Ovary (tissue), 7 donors: ENCODE measurements at regions not wholly inside any gene's neighbourhood (a gene's known extent, or its start where the extent isn't known, plus 50 kb on each side); places are given as distances from the start of the nearest gene placed in this dataset.

ENCODE experiments used
- DNase-seq, 5 donors: peaks; one replicate each; pipeline ENCODE4 v3.0.0-alpha.2; 2019 to 2020
- H3K27ac ChIP-seq, 2 donors: fragments of 200-600 bp; one replicate each; pipeline versions ENCODE4 v1.5.1 to v1.8.0; 2019 to 2022
- H3K27me3 ChIP-seq: fragments of 200-600 bp; one replicate; pipeline ENCODE4 v1.8.0; 2022
- H3K36me3 ChIP-seq: fragments of 200-600 bp; sonication (generic); one replicate; pipeline ENCODE4 v1.5.1; 2019
- H3K4me1 ChIP-seq: one replicate; pipeline ENCODE4 v1.8.1; 2013; ENCODE audit warnings: mild to moderate bottlenecking, moderate library complexity; ENCODE audit not compliant: insufficient read depth
- H3K4me3 ChIP-seq: fragments of 200-600 bp; sonication (generic); one replicate; pipeline ENCODE4 v1.5.1; 2017
- H3K9me3 ChIP-seq, 2 donors: fragments of 200-600 bp in 1 of 2; sonication (generic) in 1 of 2; one replicate each; pipeline versions ENCODE4 v1.5.1 to v1.8.1; 2013 to 2019; ENCODE audit warnings: mild to moderate bottlenecking in 1 of 2, moderate library complexity in 1 of 2
- CTCF ChIP-seq, 3 donors: fragments of 450-650 bp in 2 of 3; fragments of 200-600 bp in 1 of 3; IDR thresholded peaks; one replicate each; pipeline versions ENCODE4 v1.5.1 to v1.8.0; 2016 to 2022; ENCODE audit warnings: antibody characterized with exemption in 3 of 3, mild to moderate bottlenecking in 1 of 3
- EP300 ChIP-seq: sonication (generic); formaldehyde crosslinking; IDR thresholded peaks from one replicate; pipeline ENCODE4 v1.6.1; 2017; ENCODE audit warnings: antibody characterized with exemption
- POLR2A ChIP-seq: fragments of 450-650 bp; IDR thresholded peaks from one replicate; pipeline ENCODE4 v1.6.1; 2017; ENCODE audit warnings: antibody characterized with exemption, mild to moderate bottlenecking, moderate library complexity
- WGBS, 3 donors: extraction: QIAGEN DNeasy Blood & Tissue Kit in 1 of 3; methylation state at CpG; one replicate each; pipeline versions ENCODE4 v1.1.5 to v1.1.7; 2013 to 2017; 5-methylcytosine and 5-hydroxymethylcytosine counted together
- intact Hi-C, 4 donors: fragments of 100-400 bp; cut with DNase I; formaldehyde crosslinking; loops; one replicate each; pipeline versions ENCODE4 v1.11.0 to v1.15.1; 2022 to 2023
- donor health status: DM: no; HTN: no; CAD: no; lungs with moderate emphysema.
- donor health status: DM: no; HTN: no; CAD: no.
- donor health status: Bipolar disorder and iron deficiency.
- donor health status: DM: no; HTN: no; CAD: no.
- donor health status: DM: yes; HTN: yes; CAD: no.

GRCh38 chr2:234399451-234400246, 97.2 kb downstream of the ARL4C start:
- H3K4me1 ChIP-seq = no peaks in the 10 kb centered on the region
- no peaks in the 10 kb centered on the region for H3K27me3 ChIP-seq
- DNase-seq = no peak
- no peaks in the 10 kb centered on the region for H3K9me3 ChIP-seq
- 83 to 84% (median 84%) methylated on average over 11 of the region's 11 CpGs for WGBS, 3 donors
- no peak overlapping the region for H3K27ac ChIP-seq
- TF ChIP-seq POLR2A (no peak), CTCF (IDR thresholded peaks at IDR 0.05) (no peak), EP300 (no peak)
- H3K4me3 ChIP-seq = no peak overlapping the region
- H3K36me3 ChIP-seq = no peaks in the 10 kb centered on the region
- intact Hi-C loops = no loop called here

- intact Hi-C loops = no loop called here
- Histone ChIP-seq H3K27ac (no peak overlapping the region), H3K36me3 (no peaks in the 10 kb centered on the region), H3K4me1 (no peaks in the 10 kb centered on the region), H3K27me3 (no peaks in the 10 kb centered on the region), H3K4me3 (no peak overlapping the region), H3K9me3 (no peaks in the 10 kb centered on the region)
- no peak for DNase-seq
- WGBS, 3 donors = 66 to 78% (median 71%) methylated on average over 3 of the region's 3 CpGs
- no peak for TF ChIP-seq EP300
- no peak for TF ChIP-seq CTCF (IDR thresholded peaks at IDR 0.05)
- TF ChIP-seq POLR2A = no peak
Measured at GRCh38 chr2:234398531-234398930, 98.3 kb downstream of the ARL4C start.

- no peaks in the 10 kb centered on the region for H3K9me3 ChIP-seq
- H3K27ac ChIP-seq = no peak overlapping the region
- H3K4me1 ChIP-seq = no peaks in the 10 kb centered on the region
- TF ChIP-seq POLR2A = no peak
- no peak for TF ChIP-seq CTCF (IDR thresholded peaks at IDR 0.05)
- TF ChIP-seq EP300 = no peak
- H3K27me3 ChIP-seq = no peaks in the 10 kb centered on the region
- intact Hi-C loops = no loop called here
- no peak for DNase-seq
- H3K36me3 ChIP-seq = no peaks in the 10 kb centered on the region
- H3K4me3 ChIP-seq = no peak overlapping the region
- WGBS, 3 donors = 37 to 44% (median 42%) methylated on average over 6 of the region's 6 CpGs
Measured at GRCh38 chr2:234395891-234396420, 100.9 kb downstream of the ARL4C start.

- no peak overlapping the region for H3K4me3 ChIP-seq
- no peaks in the 10 kb centered on the region for H3K27me3 ChIP-seq
- H3K4me1 ChIP-seq = no peaks in the 10 kb centered on the region
- 84 to 91% (median 90%) methylated on average over 4 of the region's 4 CpGs for WGBS, 3 donors
- intact Hi-C loops = no loop called here
- no peak for DNase-seq
- no peaks in the 10 kb centered on the region for H3K36me3 ChIP-seq
- no peaks in the 10 kb centered on the region for H3K9me3 ChIP-seq
- H3K27ac ChIP-seq = no peak overlapping the region
- no peak for TF ChIP-seq CTCF (IDR thresholded peaks at IDR 0.05)
- no peak for TF ChIP-seq EP300
- TF ChIP-seq POLR2A = no peak
Measured at GRCh38 chr2:234394450-234394849, 102.4 kb downstream of the ARL4C start.
